SH-SY5Y (cell line): ENCODE measurements at regions not wholly inside any gene's neighbourhood (a gene's known extent, or its start where the extent isn't known, plus 50 kb on each side); places are given as distances from the start of the nearest gene placed in this dataset.

Experiments
- GATA2 ChIP-seq: IDR thresholded peaks from 2 replicates; pipeline ENCODE4 v1.6.1; 2011; ENCODE audit warnings: mild to moderate bottlenecking, low read depth, low read length
- GATA3 ChIP-seq: IDR thresholded peaks from 2 replicates; pipeline ENCODE4 v1.6.1; 2011; ENCODE audit warnings: low read depth, mild to moderate bottlenecking, low read length, moderate library complexity

DNA sequence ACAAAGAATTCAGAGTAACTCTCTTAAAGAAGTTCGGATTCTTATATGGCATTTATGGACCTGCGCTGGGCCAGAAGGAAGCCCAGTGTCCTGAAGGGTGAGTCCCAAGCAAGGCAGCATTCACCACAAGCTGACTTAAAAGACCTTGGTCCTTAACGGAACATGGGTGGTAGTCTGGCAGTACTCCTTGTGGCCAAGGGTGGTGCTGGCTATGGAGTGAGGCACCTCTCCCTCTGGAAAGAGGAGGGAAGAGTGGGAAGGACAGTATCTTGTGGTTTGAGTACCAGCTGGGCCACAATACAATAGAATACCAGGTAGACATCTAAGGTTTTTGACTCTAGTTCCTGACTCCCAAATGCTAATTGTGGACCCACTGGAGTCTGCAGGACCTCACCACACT is 425.7 kb upstream of the CYLC2 start:
- TF ChIP-seq GATA3 (no peak), GATA2 (no peak)

DNA sequence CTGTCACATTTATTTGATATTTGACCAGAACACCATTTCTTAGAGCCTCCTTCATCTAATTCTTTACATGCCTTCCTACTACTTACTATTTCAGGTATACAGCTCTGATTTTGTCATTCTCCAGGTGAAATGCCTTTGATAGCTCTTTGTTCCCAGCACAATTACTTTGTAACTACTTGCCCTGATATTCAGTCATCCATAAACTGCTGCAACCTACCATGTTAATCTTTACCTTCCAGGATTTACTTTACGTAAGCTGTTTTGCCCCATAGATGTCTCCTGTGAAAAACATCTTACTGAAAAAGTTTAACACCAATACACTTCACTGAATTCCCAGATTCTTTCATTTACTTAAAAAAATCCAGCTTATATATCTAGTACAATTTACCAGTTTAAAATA is 443.8 kb upstream of the CYLC2 start:
- no peak for TF ChIP-seq GATA3
- TF ChIP-seq GATA2 = no peak

DNA sequence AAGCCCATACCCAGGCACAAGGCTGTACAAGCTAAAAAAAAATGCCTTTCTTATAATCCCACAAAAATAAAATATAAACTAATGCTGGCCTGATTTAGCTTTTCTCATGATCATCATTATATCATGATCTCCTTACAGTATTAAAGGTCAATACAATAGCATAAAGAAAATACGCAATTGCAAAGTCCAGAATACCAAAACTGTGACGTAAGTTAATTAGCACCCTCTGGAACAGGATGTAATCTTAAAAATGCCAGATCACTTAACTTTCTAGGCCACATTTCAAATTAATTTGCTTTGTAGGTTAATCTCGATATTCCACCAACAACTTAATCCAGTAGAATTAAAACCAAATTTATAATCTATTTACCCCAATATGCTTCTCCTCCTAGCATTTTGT is 444.2 kb upstream of the CYLC2 start:
- TF ChIP-seq GATA3 (no peak), GATA2 (no peak)

DNA sequence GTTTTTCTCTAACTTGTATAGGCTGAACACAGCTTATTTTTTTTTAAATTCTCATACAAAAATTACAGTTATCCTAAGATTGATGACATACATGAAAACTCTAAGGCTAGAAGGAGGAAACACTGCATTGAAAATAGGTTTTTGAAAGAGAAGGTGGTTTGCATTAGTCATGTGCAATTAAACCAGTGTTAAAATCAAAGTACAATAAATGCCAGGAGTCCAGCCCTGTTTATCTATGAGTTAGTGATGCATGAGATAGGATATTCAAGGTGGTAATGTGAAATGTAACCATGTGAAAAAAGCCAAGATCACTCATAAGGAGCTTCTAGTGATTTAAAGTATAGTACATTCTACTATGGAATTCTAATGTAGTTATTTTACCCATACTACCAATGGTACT is 444.9 kb upstream of the CYLC2 start:
- no peak for TF ChIP-seq GATA2
- no peak for TF ChIP-seq GATA3

DNA sequence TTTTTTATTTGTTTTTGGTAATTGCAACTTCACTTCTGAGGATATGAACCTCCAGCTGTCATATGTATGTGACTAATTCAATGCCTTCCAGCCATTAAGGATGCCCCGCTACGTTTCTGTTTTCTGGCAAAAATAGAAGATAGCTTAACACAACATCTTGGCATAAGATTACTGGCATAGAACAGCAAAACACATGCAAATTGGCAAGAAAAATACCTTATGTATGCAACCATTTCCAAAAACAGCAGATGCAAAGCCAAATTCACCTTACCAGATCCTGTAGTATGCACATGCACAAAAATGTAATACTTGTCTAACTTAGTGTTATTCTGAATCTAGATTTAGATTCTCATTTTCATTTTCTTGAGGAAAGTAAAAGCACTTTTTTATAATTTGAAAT is 461.1 kb upstream of the CYLC2 start:
- no peak for TF ChIP-seq GATA2

DNA sequence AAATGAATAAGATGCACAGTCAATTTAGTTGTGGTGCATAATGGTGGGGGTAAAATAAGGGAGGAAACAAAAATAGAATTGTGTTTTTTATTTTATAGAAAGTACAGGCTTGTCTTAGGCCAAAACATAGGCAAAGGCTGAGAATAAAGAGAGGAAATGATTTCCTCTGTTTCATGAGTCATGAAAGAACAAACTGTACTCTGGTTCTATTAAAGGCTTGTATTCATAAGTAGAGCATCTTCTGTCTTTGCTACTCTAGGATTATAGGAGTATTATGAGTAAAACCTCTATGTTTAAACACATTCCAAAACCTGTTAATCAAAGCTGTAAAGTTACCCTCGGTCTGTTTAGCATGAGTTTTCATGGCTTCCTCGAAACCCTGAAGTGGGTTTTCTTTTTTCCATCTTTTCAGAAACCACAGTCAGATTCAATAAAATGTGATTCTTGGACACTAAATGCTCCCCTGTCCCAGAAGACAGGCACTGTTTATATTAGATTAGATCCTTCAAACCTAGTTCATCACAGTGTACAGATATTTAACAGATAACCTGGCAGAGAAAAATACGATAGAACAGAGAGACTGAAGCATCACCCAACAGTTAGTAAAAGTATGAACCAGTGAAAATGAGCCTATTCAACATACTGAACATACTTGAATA is 473.9 kb upstream of the CYLC2 start:
- no peak for TF ChIP-seq GATA2
- no peak for TF ChIP-seq GATA3

DNA sequence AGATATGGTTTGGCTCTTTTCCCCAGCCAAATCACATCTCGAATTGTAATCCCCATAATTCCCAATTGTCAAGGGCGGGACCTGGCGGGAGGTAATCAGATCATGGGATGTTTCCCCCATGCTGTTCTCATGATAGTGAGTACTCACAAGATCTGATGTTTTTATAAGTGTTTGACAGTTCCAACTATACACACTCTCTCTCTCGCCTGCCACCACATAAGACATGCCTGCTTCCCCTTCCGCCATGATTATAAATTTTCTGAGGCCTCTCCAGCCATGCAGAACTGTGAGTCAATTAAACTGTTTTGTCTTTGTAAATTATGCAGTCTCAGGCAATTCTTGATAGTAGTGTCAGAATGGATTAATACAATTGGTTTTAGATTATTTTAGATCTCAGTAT is 475.7 kb upstream of the CYLC2 start:
- no peak for TF ChIP-seq GATA2
- no peak for TF ChIP-seq GATA3

DNA sequence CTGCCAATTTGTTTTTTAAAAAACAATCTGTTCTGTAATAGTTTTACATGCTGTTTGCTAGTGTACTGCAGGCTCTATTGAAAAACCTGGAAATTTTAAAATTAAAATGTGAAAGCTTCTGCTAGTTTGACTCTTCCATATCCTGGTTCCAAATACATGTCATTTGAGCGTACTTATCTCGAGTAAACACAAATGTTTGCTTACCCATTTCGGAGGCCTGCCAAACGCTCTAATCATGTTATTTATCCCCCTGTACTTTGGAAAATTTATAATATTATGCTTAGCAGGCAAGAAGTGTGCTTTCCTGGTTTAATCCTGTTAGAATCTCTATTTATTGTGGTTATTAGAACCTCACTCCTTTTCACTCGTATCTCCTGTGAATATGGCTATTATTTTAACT is 476.8 kb upstream of the CYLC2 start:
- TF ChIP-seq GATA2 = no peak

DNA sequence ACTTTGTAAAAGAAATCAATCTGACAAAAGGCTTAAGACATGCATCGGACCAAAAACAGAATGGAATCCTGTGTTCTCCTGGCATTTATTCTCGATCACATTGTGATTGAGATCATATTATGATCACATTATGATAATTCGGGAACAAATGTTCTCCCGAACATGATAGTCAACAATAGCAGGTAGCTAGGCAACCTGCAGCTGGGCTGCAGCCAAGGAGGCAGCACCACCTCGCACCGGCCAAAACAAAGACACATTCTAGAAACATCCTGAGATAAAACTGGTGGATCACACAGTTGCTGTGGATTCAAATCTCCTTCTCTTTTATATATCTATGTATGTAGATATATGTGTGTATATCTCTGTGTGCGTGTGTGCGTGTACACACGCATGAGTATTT is 480.6 kb upstream of the CYLC2 start:
- TF ChIP-seq GATA2 (no peak), GATA3 (no peak)

DNA sequence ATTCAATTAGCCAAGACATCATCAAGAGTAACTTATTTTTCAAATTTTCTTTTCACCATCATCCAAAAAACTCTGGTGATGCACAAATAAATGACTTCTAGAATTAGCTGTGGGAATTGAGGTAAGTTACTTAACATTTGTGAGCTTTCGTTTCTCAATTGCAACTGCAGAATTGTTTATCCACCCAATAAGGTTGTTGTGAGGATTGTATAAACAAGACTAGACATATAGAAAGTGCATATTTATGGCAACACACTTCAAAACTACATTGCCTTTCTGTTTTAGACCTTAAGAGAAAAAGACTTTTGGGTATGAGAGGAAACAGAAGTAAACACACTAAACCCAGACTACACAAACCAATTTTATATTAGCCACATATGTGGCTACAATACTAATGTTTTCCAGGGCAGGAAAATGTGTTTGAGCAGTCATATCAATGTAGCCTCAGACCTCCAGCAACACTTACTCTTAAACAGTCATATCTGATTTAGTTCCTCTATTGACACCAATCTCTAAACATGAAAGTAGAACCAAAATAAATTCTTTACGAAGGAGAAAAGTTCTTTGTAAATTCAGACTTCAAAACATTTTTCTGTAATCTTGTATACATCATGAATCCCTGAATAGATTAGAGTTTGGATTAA is 488.0 kb upstream of the CYLC2 start:
- TF ChIP-seq GATA2 (no peak), GATA3 (no peak)

DNA sequence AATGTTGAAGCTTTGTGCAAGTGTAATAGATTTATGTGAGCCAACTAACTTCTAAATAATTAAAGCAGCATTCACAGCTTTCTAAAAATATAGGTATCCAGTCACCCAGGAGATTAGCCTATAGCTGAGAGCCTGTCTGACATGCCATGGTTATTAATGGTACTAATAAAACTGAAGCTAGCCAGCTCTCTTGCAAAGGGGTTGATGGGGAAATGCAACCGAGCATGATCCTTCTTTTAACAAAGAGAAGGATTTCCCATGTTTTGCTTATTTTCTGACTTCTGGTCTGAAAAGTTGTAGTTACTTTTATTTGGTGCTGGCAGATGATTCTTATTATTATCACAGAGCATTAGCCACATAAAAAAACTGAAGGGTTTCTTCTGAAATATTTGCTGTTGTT is 488.7 kb upstream of the CYLC2 start:
- TF ChIP-seq GATA2 = no peak
- no peak for TF ChIP-seq GATA3

DNA sequence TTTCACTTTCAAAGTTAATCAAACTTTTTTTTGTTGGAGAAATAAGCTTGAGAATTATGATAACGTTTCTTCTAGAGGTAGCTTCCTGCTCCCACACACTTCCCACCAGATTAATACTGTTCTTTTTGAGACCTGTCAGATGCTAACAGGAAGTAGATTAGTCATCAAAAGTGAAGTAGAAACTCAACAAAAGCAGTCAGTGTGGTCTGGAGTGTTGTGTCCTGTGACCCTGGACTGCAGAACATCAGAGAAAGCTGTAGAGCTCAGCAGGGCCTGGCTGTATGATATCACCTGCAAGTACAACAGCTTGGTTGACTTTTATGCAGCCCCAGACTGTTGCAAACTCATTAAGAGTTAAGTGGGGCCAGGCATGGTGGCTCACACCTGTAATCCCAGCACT is 495.7 kb upstream of the CYLC2 start:
- TF ChIP-seq GATA2 = no peak
- no peak for TF ChIP-seq GATA3

DNA sequence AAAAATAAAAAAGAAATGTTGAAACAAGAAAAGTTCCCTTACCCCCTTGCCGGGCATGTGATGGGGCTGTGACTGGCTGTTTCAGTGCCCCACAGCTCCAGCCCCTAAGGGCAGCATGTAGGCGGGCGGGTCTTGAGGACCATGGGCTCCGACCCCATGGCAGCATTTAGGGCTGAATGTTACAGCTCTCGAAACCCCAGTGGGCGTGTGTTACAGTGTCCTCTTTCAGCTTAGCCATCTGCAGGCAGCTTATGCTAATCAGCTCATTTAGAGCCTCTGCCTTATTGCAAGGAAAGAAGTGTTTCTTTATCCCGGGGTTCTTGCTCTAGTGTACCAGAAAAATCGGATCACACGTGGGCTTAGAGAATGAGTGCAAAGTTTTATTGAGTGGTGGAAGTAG is 497.4 kb upstream of the CYLC2 start:
- TF ChIP-seq GATA3 (no peak), GATA2 (no peak)

DNA sequence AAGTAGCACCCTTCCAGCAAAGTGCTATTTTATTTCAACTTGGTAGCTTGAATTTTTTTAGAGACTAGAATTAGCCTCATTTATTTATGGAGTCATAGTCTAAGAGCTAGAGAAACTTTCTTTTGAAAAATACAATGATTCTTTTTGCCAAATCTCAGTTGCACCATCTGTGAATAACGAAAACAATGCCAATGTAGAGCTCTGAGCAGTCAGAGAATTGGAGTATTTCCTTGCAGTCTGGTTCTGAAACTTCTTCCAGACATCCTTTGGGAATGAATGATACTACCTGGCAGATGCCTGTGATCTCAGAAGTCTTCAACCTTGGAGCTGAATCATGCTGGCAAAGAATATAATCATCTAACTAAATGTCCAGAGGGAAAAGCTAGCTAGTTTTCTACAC is 511.5 kb upstream of the CYLC2 start:
- TF ChIP-seq GATA2 (no peak), GATA3 (no peak)

DNA sequence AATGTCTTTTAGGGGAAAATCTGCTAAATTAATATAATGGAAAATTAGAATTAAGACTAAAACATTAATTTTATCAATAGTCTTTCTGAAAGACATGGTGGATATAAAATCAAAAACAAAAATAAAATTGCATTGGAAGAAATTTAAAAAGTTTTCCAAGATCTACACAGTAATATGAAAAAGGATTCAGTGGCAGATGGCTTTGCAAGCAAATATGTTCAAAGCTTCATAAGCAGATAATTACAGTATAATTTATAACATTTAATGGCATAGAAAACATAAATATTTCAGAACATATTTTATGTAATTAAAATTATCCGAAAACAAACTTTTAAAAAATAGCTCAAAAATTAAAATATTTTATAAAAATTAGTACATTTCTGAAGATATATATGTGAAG is 512.4 kb upstream of the CYLC2 start:
- TF ChIP-seq GATA3 = no peak
- TF ChIP-seq GATA2 = no peak

DNA sequence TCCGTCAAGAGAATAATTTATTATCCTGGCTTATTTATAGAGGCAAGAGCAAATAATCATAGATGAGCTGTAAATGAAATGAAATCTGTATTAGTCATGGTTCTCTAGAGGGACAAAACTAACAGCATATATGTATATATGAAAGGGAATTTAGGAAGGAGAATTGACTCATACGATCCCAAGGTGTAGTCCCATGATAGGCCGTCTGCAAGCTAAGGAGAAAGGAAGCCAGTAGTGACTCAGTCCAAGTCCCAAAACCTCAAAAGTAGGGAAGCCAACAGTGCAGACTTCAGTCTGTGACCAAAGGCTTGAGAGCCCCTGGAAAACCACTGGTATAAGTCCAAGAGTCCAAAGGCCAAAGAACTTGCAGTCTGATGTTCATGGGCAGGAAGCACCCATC is 515.9 kb upstream of the CYLC2 start:
- TF ChIP-seq GATA2 = no peak
- TF ChIP-seq GATA3 = no peak
